Uterus (tissue), 2 donors: ENCODE measurements at regions not wholly inside any gene's neighbourhood (a gene's known extent, or its start where the extent isn't known, plus 50 kb on each side); places are given as distances from the start of the nearest gene placed in this dataset.

Source experiments
- CTCF ChIP-seq, 4 experiments: fragments of 200-600 bp in 2 of 4; fragments of 450-650 bp in 2 of 4; sonication (generic) in 2 of 4; IDR thresholded peaks; one replicate each; pipeline ENCODE4 v1.5.1; 2016 to 2019; ENCODE audit warnings: antibody characterized with exemption in 4 of 4, mild to moderate bottlenecking in 2 of 4, moderate library complexity in 1 of 4
- POLR2A ChIP-seq, 2 donors: fragments of 450-650 bp; IDR thresholded peaks; one replicate each; pipeline ENCODE4 v1.6.1; 2016; ENCODE audit warnings: antibody characterized with exemption in 2 of 2, mild to moderate bottlenecking in 1 of 2, moderate library complexity in 1 of 2

- TF ChIP-seq CTCF (IDR thresholded peaks at IDR 0.05), result no peak
- no peak for TF ChIP-seq POLR2A (IDR thresholded peaks at IDR 0.05)
Observed at GRCh38 chr10:125216861-125217260, 56.5 kb upstream of the CTBP2 start.
